HG02763 (cell line): ENCODE measurements at regions not wholly inside any gene's neighbourhood (a gene's known extent, or its start where the extent isn't known, plus 50 kb on each side); places are given as distances from the start of the nearest gene placed in this dataset.
"Not testable (repeated sequence)": the region's sequence is repeated elsewhere in the genome, so short reads cannot be mapped to it uniquely, and the experiment has no call there.

ENCODE experiments used
- ATAC-seq: cut with Tn5 transposase; IDR thresholded peaks from one replicate; pipeline ENCODE4 v1.9.1; 2021; ENCODE audit warnings: mild to moderate bottlenecking, moderate library complexity; ENCODE audit not compliant: unreplicated experiment

DNA sequence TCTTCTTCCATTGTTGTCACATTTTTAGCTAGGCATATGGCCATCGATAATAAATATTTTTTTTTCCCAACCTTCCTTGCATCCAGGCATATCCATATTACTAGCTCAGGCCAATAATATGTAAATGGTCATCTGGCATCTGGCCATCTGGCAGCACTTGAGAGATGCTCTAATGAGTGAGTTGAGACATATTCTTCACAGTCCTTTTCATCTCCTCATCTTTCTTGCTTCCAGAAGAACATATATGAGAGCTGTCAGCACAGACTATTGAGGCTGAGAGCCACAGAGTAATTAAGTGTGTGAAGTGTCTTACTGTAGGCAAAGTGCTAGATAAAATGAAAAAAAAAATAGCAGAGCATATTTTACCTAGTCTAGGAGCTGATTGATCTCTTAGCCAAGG, 628.4 kb upstream of the TMPRSS15 start:
- ATAC-seq, result no peak

- no peak for ATAC-seq
These were observed 630.5 kb upstream of the TMPRSS15 start for GRCh38 chr21:19034041-19034440.

- ATAC-seq, result no peak
These were observed 631.0 kb upstream of the TMPRSS15 start for GRCh38 chr21:19034560-19034959.

DNA sequence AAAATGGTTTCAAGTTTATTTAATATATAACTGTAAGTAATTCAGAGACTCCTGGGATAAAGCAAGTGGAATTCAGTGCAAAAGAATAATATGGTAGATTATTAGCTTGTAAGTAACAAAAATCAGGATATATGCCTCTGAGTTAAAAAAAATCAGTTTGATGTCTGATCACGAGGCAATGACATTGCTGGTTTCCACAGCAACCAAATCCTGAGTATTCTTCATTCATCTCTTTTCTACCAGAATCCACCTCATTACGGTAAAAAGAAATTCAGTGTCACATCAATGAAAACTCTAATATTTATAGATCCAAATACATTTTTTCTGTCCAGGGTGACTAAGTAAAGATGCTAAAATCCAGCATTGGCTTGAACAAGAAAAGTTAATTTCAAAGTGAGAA, 642.3 kb upstream of the TMPRSS15 start:
- ATAC-seq, result no peak

GRCh38 chr21:19048098-19048672, 644.6 kb upstream of the TMPRSS15 start:
- ATAC-seq, result no peak

DNA sequence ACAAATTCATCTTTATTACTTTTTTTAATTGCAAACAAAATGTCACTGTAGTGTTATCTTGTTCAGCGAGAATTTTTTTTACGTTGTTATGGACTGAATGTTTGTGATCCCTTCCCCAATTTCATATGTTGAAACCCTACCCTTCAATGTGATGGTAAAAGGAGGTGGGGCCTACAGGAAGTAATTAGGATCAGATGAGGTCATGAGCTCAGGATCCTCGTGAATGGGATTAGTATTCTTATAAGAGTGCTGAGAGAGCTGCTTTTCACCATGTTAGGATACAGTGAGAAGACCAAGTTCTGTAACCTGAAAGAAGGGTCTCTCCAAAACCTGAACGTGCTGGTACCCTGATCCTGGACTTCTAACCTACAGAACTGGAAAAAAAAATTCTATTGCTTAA, 646.0 kb upstream of the TMPRSS15 start:
- ATAC-seq, result no peak

DNA sequence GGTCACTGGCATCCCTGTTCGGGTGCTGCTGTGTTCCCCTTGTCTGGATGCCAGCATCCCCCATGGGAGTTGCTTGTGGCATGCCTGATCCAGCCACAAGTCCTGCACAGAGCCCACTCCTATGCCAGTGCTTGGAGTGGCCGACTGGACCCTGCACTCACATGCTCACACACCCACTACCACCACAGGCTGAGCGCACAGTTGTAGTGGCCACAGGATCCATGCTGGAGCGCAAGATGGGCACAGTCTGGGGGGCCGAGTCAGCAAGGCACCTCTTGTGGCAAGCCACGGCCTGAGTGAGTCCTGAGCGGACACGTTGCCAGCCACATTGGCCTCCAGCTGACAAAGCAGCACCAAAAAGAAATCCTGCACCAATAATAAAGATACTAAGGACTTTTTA, 661.6 kb upstream of the TMPRSS15 start:
- no peak for ATAC-seq

DNA sequence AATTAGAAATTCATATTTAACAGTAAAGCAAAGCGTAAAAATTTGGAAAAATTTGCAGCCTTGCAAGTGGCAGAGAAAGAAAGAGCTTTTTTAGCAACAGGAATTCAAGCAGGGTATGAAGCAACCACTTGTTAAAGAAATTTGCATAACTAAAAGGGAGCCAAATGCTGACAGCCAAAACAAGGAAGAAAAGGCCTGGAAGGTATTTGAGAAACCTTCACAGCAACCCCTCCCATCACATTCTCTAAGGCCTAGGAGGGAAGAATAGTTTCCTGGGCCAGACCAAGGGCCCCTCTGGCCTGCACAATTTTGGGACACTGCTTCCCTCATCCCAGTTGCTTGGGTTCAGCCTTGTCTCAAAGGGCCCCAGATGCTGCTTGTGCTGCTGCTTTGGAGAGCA, 672.4 kb upstream of the TMPRSS15 start:
- no peak for ATAC-seq

- ATAC-seq, result no peak
These were observed 706.1 kb upstream of the TMPRSS15 start for GRCh38 chr21:19109694-19110093.

DNA sequence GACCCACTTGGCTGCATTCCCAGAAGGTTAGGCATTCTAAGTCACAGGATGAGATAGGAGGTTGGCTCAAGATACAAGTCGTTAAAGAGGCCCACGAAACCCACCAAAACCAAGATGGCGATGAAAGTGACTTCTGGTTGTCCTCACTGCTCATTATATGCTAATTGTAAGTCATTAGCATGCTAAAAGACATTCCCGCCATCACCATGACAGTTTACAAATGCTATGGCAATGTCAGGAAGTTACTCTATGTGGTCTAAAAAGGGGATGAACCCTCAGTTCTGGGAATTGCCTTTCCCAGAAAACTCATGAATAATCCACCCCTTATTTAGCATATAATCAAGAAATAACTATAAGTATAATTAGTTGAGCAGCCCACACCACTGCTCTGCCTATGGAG, 715.7 kb upstream of the TMPRSS15 start:
- not testable (repeated sequence) for ATAC-seq

DNA sequence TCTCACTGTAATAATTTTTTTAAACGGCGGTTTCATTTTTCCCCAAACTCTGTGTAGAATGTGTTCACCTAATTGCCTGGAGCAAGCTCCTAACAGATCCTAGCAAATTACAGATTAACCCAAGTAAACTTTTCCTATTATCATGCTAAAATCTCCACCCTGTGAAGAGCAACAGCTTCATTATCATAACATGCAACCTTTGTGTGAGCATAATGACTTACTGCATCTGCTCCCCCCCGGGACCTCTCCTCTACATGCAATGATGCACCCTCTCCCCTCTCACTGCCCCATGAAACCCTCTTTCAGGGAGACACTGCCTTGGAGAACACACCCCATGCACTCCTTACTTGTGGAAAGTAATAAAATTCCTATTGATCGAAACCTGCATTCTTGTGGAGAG, 717.0 kb upstream of the TMPRSS15 start:
- ATAC-seq, result no peak

DNA sequence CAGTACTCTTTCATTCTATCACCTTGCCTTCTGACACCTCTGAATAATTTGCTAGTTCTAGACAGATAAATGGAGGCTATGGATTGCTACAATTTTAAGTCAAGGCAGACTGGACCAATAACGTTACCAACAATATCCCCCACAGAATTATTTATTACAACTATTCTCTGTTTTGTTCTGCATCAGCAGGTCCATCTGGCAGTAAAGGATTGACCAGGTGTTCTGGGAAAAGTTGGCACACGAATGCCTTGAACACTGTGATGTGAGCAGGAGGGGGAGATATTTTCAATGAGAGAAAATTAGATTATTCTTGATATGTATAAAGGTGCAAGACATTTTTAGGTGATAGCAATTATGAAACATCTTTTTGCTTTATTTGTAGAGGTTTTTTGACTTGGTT, 718.8 kb upstream of the TMPRSS15 start:
- no peak for ATAC-seq

DNA sequence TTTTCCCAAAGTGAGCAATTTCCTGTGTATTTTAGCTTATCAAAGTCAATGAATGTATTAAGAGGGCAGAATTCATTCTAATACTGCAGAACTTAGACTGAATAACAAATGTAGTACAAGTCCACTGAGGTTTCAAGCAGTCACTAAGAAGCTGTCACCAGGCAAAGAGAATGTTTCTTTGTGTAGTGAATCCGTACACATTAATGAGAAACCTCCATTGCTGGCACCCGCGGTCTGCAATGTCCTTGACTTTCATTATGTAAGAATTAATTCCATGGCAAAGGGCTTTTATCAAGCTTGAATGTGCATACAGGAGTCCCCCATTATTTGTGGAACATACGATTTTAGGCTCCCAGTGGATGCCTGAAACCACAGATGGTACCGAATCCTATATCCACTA, 719.5 kb upstream of the TMPRSS15 start:
- no peak for ATAC-seq

DNA sequence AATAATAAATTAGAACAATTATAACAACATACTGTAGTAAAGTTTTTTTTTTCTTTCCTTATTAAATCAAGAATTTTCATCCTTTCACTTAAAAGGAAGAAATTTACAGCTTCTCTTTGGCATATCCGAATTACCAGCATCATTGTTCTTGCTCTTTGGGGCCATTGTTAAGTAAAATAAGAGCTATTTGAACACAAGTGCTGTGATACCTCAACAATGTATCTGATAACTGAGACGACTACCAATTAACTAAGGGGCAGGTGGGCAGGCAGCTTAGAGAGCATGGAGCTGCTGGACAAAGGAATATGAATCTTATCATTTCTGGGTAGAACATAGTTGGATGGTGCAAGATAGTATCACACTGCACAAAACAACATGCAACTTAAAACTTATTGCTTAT, 719.9 kb upstream of the TMPRSS15 start:
- ATAC-seq, result no peak

DNA sequence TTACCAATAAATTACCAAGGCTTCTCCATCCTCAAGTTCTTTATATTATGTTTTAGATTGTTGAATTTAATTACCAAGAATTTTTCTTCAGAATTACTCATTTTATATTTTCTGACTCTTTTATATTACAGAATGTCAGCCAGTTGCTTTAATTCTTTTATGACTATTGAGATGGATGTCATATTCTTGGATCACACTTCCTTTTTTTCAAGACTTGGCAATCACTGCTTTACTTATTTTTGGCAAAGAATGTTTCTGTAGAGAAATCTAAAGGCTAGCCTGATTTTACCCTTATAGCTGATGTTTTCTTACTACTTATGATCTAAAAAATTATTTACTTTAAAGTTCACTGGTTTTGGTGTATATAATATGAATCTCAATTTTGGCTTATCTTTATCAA, 721.1 kb upstream of the TMPRSS15 start:
- ATAC-seq, result no peak

DNA sequence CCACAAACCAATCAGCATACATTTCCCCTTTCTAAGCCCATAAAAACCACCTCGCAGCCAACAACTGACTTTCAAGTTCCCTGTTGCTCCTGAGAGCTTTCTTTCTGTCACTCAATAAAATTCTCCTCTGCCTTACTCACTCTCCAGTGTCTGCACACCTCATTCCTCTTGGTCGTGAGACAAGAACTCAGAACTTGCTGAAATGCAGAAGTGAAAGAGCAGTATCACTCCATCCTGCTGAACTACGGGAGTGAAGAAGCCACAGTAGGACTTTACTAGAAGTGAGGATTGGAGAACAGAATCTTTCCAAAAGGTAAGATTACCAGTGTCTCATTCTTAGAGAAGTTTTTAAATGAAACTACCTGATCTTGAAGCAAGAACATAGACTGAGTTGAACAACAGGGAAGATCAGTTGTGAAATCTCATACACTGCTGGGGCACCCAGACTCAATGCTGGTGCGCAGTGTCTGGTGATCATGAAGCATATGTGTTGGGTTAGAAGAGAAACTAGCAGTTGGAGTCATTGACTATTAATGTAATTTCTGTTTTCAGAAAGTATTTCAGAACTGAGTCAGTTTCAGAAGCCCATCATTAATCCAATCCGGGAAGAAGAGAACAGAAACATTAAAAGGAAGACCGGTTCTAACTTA, 726.9 kb upstream of the TMPRSS15 start:
- ATAC-seq, result no peak

GRCh38 chr21:19141511-19141910, 737.9 kb upstream of the TMPRSS15 start:
- no peak for ATAC-seq

DNA sequence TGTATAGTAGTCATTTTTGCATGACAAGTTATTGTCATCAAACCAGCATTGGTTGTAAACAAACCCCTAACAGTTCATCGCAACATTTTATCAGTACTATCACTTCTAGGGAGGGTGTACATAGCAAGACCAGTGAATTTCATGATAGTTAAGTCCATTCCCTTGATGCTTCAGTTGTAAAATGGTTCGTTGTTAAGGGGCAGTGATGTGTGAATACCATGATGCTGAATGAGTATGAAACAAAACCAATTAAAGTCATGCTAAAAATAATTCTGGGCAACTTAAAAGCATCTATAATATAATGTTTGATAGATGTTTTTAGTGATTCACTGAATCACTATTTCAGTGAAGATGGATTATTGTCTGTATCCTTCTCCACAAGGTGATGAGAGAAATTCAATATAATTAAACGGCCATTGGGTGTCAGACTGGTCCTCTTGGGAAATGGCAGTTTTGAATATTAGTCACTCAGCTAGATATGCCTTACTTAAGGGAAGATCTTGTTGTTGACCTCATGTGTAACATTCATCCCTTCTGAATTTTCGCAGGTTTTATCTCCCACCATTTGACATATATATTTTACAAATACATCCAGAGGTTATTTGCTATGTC, 742.2 kb upstream of the TMPRSS15 start:
- ATAC-seq, result no peak

DNA sequence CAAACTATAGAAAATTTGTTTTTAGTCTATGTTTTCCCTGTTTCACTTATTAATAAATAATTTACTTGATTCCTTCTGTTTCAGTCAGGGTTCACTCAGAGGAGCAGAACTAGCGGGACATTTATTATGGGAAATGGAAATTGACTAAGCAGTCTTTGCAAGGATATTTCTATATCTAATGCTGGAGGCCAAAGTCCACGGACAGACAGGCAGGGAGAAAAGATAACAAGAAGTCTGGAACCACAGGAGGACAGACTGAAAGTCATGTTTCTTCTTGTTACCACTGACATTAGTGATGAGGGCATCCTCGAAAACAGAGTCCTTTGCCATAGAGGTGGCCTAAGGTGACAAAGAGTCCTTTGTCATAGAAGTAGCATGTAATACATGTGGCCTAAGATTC, 744.5 kb upstream of the TMPRSS15 start:
- ATAC-seq, result no peak

- no peak for ATAC-seq
These were observed 768.0 kb upstream of the TMPRSS15 start for GRCh38 chr21:19171585-19171984.

DNA sequence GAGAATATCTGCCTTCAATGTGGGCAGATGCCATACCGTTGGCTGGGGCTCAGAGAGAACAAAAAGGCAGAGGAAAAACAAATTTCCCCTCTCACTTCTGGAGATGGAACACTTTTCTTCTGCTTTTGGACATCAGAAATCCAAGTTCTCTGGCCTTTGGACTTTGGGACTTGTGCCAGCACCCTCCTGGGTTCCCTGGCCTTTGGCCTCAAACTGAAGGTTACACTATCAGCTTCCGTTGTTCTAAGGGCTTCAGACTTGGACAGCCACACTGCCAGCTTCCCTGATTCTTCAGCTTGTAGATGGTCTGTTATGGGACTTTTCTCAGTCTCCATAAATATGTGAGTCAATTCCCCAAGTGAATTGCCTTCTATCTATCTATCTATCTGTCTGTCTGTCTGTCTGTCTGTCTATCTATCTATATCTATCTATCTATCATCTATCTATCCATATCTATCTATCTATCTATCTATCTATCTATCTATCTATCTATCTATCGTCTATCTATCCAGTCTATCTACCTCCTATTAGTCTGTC, 778.1 kb upstream of the TMPRSS15 start:
- no peak for ATAC-seq

DNA sequence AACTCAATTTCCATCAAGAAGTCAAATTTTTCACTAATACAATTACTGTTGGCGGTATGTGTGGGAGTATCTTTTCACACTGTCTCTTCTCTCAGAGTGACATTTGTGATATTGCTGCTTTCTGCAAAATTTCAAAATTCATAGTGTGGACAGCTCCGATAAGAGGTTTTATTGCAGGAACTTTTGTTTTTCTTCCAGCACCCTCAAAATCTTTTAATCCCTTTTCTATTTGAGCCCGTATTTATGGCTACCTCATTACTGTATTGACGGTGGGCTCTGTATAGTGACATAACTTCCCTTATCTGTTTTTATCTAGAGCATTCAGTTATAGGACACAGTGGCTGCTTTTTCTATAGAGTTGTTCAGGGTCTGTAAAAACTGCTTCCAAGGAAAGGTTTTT, 794.4 kb upstream of the TMPRSS15 start:
- no peak for ATAC-seq
